A549 (cell line): ENCODE measurements at regions not wholly inside any gene's neighbourhood (a gene's known extent, or its start where the extent isn't known, plus 50 kb on each side); places are given as distances from the start of the nearest gene placed in this dataset.

Source experiments
- ATAC-seq, 2 experiments: fragments of 200-7000 bp in 1 of 2; fragments of >200 bp in 1 of 2; cut with Nextera tagmentation in 1 of 2; cut with Tn5 transposase in 1 of 2; 3 replicates each; pipeline versions ENCODE4 v1.8.0 to v1.9.1; 2018 to 2020; ENCODE audit warnings: mild to moderate bottlenecking in 1 of 2, moderate library complexity in 1 of 2
- CTCF ChIA-PET: fragments of 300-600 bp; sonication (Branson Sonifier 250); formaldehyde crosslinking; extraction: SDS; loops from one replicate; lab custom pipeline; 2021; ENCODE audit warnings: antibody characterized with exemption, inconsistent platforms; lab: Yijun Ruan, JAX
- POLR2A ChIA-PET: fragments of 350-600 bp; formaldehyde crosslinking; extraction: SDS; loops from one replicate; lab custom pipeline; 2021; ENCODE audit warnings: antibody characterized with exemption, inconsistent platforms; lab: Yijun Ruan, JAX
- DNase-seq, 2 experiments: peaks; one replicate each; pipeline versions ENCODE4 v3.0.0 to v3.0.0-alpha.2; 2011 to 2016; ENCODE audit warnings: low read depth in 1 of 2, low spot score in 1 of 2
- FAIRE-seq: peaks from 2 replicates; lab custom pipeline; 2011; peaks lifted over from hg19 to GRCh38; lab: Jason Lieb, UNC
- H3K27ac ChIP-seq, 2 experiments: fragments of >200 bp; sonication (Bioruptor Twin); formaldehyde crosslinking; 3 replicates each; pipeline ENCODE4 v1.5.1; 2016 to 2017
- H3K4me1 ChIP-seq: fragments of >200 bp; sonication (Bioruptor Twin); formaldehyde crosslinking; 3 replicates; pipeline ENCODE4 v1.6.1; 2016
- H3K4me2 ChIP-seq: fragments of >200 bp; sonication (Bioruptor Twin); formaldehyde crosslinking; 3 replicates; pipeline ENCODE4 v1.6.1; 2016
- H3K4me3 ChIP-seq: fragments of >200 bp; sonication (Bioruptor Twin); formaldehyde crosslinking; 3 replicates; pipeline ENCODE4 v1.5.1; 2016
- H3K9me3 ChIP-seq: fragments of >200 bp; sonication (Bioruptor Twin); formaldehyde crosslinking; 3 replicates; pipeline ENCODE4 v1.6.1; 2016
- CBX2 ChIP-seq: fragments of 200-600 bp; sonication (generic); IDR thresholded peaks from 2 replicates; pipeline ENCODE4 v1.6.1; 2016; ENCODE audit warnings: low read depth, mild to moderate bottlenecking, borderline replicate concordance
- EP300 ChIP-seq, 2 experiments: fragments of >200 bp; sonication (Bioruptor Twin); formaldehyde crosslinking; IDR thresholded peaks; 2 replicates in 1 of 2; 3 replicates in 1 of 2; pipeline ENCODE4 v1.6.1; 2016 to 2017
- ESRRA ChIP-seq: fragments of 150-350 bp; IDR thresholded peaks from 2 replicates; pipeline ENCODE4 v1.6.1; 2014; ENCODE audit warnings: mild to moderate bottlenecking, low read length, borderline replicate concordance
- HDAC2 ChIP-seq: fragments of 200-600 bp; sonication (generic); IDR thresholded peaks from 2 replicates; pipeline ENCODE4 v1.6.1; 2016
- HOXB13 ChIP-seq: fragments of 250-450 bp; sonication (Bioruptor Pico); IDR thresholded peaks from 2 replicates; pipeline ENCODE4 v1.5.0; 2020; ENCODE audit warnings: low read depth, mild to moderate bottlenecking, moderate library complexity
- HOXB5 ChIP-seq: fragments of 250-450 bp; sonication (Bioruptor Pico); IDR thresholded peaks from 2 replicates; pipeline ENCODE4 v1.5.0; 2020; ENCODE audit warnings: mild to moderate bottlenecking, moderate library complexity
- KDM1A ChIP-seq: fragments of 200-600 bp; sonication (generic); IDR thresholded peaks from 2 replicates; pipeline ENCODE4 v1.6.1; 2016; ENCODE audit warnings: low read depth, mild to moderate bottlenecking
- MYC ChIP-seq: IDR thresholded peaks from 2 replicates; pipeline ENCODE4 v1.6.1; 2012; ENCODE audit warnings: mild to moderate bottlenecking, inconsistent platforms, low read length, improper control_type of control experiment, borderline replicate concordance
- RCOR1 ChIP-seq: fragments of 150-350 bp; IDR thresholded peaks from 2 replicates; pipeline ENCODE4 v1.6.1; 2014; ENCODE audit warnings: antibody characterized with exemption, low read length, low read depth
- RFX5 ChIP-seq: fragments of 450-650 bp; IDR thresholded peaks from 2 replicates; pipeline ENCODE4 v1.7.1; 2014; ENCODE audit warnings: antibody characterized with exemption, mild to moderate bottlenecking, moderate library complexity
- RNF2 ChIP-seq: fragments of 200-600 bp; sonication (generic); IDR thresholded peaks from 2 replicates; pipeline ENCODE4 v1.6.1; 2016; ENCODE audit warnings: low read depth, mild to moderate bottlenecking, antibody characterized with exemption, moderate library complexity, borderline replicate concordance
- SMC3 ChIP-seq: fragments of >200 bp; sonication (Bioruptor Twin); formaldehyde crosslinking; IDR thresholded peaks from 3 replicates; pipeline ENCODE4 v1.6.1; 2018; ENCODE audit warnings: inconsistent platforms
- ZSCAN20 ChIP-seq: fragments of 250-450 bp; sonication (Bioruptor Pico); IDR thresholded peaks from 2 replicates; pipeline ENCODE4 v1.8.0; 2022; ENCODE audit warnings: mild to moderate bottlenecking, moderate library complexity
- WGBS: methylation state at CpG from one replicate; pipeline ENCODE4 v1.1.6; 2017; ENCODE audit errors: missing lambda C conversion rate; 5-methylcytosine and 5-hydroxymethylcytosine counted together
- TF ChIP-seq, protein P1 (sequence below): fragments of 200-600 bp; sonication (generic); IDR thresholded peaks from 2 replicates; pipeline ENCODE4 v1.6.1; 2016; ENCODE audit warnings: antibody characterized with exemption, mild to moderate bottlenecking, moderate library complexity
- TF ChIP-seq, protein P2 (sequence below): fragments of 150-350 bp; IDR thresholded peaks from 2 replicates; pipeline ENCODE4 v1.6.1; 2014; ENCODE audit warnings: low read depth, mild to moderate bottlenecking, low read length
- TF ChIP-seq, protein P3 (sequence below): IDR thresholded peaks from 2 replicates; pipeline ENCODE4 v1.6.1; 2012

DNA sequence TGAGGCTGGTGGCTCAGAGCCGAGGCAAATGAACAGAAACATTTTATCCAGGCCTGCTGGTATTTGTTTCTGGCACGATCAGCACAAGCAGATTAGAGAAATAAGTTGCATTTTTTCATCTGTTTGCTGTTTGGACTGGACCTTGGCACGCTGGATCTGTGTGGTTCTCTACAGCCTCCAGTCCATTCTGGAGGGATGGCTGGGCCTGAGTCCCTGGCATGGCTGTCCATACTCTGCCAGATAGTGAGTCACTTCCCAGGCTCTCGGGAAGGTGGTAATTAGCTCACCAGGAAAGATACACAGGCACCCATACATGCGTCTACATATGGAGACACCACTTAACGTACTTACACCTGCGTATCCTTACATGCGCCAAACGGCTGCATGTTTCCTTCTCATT is 78.6 kb downstream of the SPRY4 start:
- Histone ChIP-seq H3K9me3 (no peaks in the 10 kb centered on the region), H3K4me3 (no peak overlapping the region), H3K27ac (no peak overlapping the region), H3K4me1 (no peaks in the 10 kb centered on the region), H3K4me2 (no peak overlapping the region)
- CTCF ChIA-PET = no interaction called here
- TF ChIP-seq, protein P1, sequence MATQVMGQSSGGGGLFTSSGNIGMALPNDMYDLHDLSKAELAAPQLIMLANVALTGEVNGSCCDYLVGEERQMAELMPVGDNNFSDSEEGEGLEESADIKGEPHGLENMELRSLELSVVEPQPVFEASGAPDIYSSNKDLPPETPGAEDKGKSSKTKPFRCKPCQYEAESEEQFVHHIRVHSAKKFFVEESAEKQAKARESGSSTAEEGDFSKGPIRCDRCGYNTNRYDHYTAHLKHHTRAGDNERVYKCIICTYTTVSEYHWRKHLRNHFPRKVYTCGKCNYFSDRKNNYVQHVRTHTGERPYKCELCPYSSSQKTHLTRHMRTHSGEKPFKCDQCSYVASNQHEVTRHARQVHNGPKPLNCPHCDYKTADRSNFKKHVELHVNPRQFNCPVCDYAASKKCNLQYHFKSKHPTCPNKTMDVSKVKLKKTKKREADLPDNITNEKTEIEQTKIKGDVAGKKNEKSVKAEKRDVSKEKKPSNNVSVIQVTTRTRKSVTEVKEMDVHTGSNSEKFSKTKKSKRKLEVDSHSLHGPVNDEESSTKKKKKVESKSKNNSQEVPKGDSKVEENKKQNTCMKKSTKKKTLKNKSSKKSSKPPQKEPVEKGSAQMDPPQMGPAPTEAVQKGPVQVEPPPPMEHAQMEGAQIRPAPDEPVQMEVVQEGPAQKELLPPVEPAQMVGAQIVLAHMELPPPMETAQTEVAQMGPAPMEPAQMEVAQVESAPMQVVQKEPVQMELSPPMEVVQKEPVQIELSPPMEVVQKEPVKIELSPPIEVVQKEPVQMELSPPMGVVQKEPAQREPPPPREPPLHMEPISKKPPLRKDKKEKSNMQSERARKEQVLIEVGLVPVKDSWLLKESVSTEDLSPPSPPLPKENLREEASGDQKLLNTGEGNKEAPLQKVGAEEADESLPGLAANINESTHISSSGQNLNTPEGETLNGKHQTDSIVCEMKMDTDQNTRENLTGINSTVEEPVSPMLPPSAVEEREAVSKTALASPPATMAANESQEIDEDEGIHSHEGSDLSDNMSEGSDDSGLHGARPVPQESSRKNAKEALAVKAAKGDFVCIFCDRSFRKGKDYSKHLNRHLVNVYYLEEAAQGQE = no peak
- TF ChIP-seq ZSCAN20 (CRISPR knock-in tag) = no peak
- TF ChIP-seq, protein P2, sequence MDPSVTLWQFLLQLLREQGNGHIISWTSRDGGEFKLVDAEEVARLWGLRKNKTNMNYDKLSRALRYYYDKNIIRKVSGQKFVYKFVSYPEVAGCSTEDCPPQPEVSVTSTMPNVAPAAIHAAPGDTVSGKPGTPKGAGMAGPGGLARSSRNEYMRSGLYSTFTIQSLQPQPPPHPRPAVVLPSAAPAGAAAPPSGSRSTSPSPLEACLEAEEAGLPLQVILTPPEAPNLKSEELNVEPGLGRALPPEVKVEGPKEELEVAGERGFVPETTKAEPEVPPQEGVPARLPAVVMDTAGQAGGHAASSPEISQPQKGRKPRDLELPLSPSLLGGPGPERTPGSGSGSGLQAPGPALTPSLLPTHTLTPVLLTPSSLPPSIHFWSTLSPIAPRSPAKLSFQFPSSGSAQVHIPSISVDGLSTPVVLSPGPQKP = no peak
- WGBS = 71% methylated on average over 9 of the region's 9 CpGs
- FAIRE-seq = no peak
- POLR2A ChIA-PET = no interaction called here
- peak; percentile 40 to 52; a peak in 2 of 6 replicates for ATAC-seq
- no peak for DNase-seq

DNA sequence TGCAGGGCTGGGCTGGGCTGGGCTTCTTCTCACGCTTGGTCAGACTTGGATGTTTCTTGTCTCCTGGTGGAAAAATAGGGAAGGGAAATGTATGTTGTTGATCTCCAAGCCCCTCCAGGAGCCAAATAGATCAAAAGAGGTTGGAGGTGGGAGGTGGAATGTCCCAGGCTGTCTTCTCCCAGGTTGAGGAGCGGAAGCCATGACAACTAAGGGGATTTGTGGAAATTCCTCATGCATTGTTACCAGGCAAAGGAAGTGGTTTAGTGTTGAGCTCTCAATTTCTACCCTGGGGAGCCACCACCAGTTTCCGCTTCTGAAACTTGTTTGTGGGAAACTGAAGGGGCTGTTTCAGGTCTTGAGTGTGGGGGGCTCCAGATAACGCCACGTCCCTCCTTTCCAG is 79.0 kb downstream of the SPRY4 start:
- Histone ChIP-seq H3K4me1 (no peaks in the 10 kb centered on the region), H3K9me3 (no peaks in the 10 kb centered on the region), H3K4me3 (no peak overlapping the region)
- POLR2A ChIA-PET = no interaction called here
- WGBS = 87% methylated on average over 5 of the region's 5 CpGs
- TF ChIP-seq SMC3 = no peak
- no peak for TF ChIP-seq HOXB13
- TF ChIP-seq, protein P3, sequence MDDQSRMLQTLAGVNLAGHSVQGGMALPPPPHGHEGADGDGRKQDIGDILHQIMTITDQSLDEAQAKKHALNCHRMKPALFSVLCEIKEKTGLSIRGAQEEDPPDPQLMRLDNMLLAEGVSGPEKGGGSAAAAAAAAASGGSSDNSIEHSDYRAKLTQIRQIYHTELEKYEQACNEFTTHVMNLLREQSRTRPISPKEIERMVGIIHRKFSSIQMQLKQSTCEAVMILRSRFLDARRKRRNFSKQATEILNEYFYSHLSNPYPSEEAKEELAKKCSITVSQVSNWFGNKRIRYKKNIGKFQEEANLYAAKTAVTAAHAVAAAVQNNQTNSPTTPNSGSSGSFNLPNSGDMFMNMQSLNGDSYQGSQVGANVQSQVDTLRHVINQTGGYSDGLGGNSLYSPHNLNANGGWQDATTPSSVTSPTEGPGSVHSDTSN = no peak
- no peak for TF ChIP-seq ESRRA
- TF ChIP-seq, protein P1 = no peak
- TF ChIP-seq CBX2 = no peak
- no peak for TF ChIP-seq KDM1A
- no peak for TF ChIP-seq RCOR1
- no peak for TF ChIP-seq MYC
- TF ChIP-seq RNF2 = no peak
- TF ChIP-seq EP300 (IDR thresholded peaks at IDR 0.05) = no peak
- TF ChIP-seq RFX5 = no peak
- TF ChIP-seq HDAC2 = no peak
- TF ChIP-seq HOXB5 = no peak
- TF ChIP-seq, all 56 proteins: peak for 0
- CTCF ChIA-PET = no interaction called here
- DNase-seq = no peak
- Histone ChIP-seq H3K27ac (no peak overlapping the region), H3K4me2 (no peak overlapping the region)
- no peak for ATAC-seq
- no peak for FAIRE-seq
